ENCODE measurements at regions not wholly inside any gene's neighbourhood (a gene's known extent, or its start where the extent isn't known, plus 50 kb on each side); places are given as distances from the start of the nearest gene placed in this dataset.

- DNase-seq (ENCODE audit: low read depth), result no peak
- no peak overlapping the region for H3K4me3 ChIP-seq (ENCODE audit: low read depth, low read length)
- TF ChIP-seq, protein P1, sequence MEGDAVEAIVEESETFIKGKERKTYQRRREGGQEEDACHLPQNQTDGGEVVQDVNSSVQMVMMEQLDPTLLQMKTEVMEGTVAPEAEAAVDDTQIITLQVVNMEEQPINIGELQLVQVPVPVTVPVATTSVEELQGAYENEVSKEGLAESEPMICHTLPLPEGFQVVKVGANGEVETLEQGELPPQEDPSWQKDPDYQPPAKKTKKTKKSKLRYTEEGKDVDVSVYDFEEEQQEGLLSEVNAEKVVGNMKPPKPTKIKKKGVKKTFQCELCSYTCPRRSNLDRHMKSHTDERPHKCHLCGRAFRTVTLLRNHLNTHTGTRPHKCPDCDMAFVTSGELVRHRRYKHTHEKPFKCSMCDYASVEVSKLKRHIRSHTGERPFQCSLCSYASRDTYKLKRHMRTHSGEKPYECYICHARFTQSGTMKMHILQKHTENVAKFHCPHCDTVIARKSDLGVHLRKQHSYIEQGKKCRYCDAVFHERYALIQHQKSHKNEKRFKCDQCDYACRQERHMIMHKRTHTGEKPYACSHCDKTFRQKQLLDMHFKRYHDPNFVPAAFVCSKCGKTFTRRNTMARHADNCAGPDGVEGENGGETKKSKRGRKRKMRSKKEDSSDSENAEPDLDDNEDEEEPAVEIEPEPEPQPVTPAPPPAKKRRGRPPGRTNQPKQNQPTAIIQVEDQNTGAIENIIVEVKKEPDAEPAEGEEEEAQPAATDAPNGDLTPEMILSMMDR (IDR thresholded peaks at IDR 0.05; ENCODE audit: insufficient read depth, low read depth, low read length, missing control alignments), result no peak
Measured at GRCh38 chrX:122046226-122046625, 998.8 kb downstream of the GLUD2 start.

DNA sequence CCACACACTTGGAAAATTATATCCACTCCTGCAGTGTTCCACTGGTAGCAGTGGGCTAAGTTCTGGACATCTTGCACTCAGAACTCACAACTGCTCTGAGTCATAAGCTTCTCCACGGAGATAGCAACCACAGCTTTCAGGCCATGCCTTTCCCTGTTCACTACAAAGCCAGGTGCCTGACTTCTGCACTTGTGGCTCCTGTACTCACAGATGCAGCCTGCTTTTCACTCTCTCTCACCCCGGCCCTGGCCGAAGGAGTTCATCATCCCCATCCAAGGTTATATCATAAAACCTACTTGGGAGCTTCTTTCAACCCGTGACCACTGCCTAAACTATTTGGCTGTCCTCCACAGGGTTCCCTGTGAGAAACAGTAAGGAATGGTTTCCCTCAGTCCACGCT is 999.4 kb downstream of the GLUD2 start:
- no peak for DNase-seq (ENCODE audit: low read depth)
- H3K4me3 ChIP-seq (ENCODE audit: low read depth, low read length), result no peak overlapping the region
- TF ChIP-seq, protein P1 (IDR thresholded peaks at IDR 0.05; ENCODE audit: insufficient read depth, low read depth, low read length, missing control alignments), result no peak

DNA sequence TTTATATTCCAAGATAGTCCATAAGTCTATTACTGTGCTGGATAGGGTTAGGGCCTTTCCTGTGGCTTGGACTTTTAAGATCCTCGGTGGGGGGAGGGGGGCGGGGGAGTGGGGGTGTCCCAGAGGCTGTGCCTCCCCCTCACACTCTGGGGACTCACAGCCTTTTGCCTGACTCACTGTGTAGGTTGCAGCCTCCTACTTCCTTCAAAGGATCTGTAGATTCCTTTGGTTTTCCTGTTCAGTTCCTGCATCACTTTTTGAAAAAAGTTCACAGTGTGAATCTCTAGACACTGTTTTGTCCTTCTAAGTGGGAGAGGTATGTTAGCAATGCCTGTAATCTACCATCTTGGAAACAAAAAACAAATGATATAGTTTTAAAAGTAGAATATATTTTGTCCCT is 999.9 kb downstream of the GLUD2 start:
- no peak for DNase-seq (ENCODE audit: low read depth)
- no peak overlapping the region for H3K4me3 ChIP-seq (ENCODE audit: low read depth, low read length)
- TF ChIP-seq, protein P1 (IDR thresholded peaks at IDR 0.05; ENCODE audit: insufficient read depth, low read depth, low read length, missing control alignments), result no peak

- H3K4me3 ChIP-seq (ENCODE audit: low read depth, low read length), result no peak overlapping the region
- no peak for DNase-seq (ENCODE audit: low read depth)
- TF ChIP-seq, protein P1 (IDR thresholded peaks at IDR 0.05; ENCODE audit: insufficient read depth, low read depth, low read length, missing control alignments), result no peak
Measured at GRCh38 chrX:122055460-122055859, 1008.0 kb downstream of the GLUD2 start.

GRCh38 chrX:122055979-122056715 is 1008.7 kb downstream of the GLUD2 start:
- TF ChIP-seq, protein P1 (IDR thresholded peaks at IDR 0.05; ENCODE audit: insufficient read depth, low read depth, low read length, missing control alignments), result no peak
- no peak for DNase-seq (ENCODE audit: low read depth)
- no peak overlapping the region for H3K4me3 ChIP-seq (ENCODE audit: low read depth, low read length)

- TF ChIP-seq, protein P1 (IDR thresholded peaks at IDR 0.05; ENCODE audit: insufficient read depth, low read depth, low read length, missing control alignments), result no peak
- no peak for DNase-seq (ENCODE audit: low read depth)
- H3K4me3 ChIP-seq (ENCODE audit: low read depth, low read length), result no peak overlapping the region
Measured at GRCh38 chrX:122076241-122076640, 1028.8 kb downstream of the GLUD2 start.

DNA sequence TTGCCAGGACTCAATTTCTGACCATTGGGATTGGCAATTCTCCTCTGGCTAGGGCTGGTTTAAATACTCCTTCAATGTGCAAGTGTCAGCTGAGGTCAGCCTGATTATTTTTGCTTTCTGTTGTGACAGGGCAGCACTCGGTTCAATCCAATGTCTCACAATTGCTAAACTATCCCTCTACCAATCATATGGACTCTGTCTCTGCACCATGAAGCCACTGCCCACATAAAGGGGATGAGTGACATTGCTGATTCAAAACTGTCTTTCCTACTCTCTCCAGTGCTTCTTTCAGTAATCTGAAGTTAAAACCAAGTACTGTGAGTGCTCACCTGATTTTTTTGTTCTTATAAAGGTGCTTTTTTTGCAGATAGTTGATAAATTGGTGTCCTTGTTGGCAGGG is 1030.7 kb downstream of the GLUD2 start:
- TF ChIP-seq, protein P1 (IDR thresholded peaks at IDR 0.05; ENCODE audit: insufficient read depth, low read depth, low read length, missing control alignments), result no peak

More for the DNA sequence above, 1030.7 kb downstream of the GLUD2 start:
- no peak for DNase-seq (ENCODE audit: low read depth)
- no peak overlapping the region for H3K4me3 ChIP-seq (ENCODE audit: low read depth, low read length)
